ENCODE measurements at regions not wholly inside any gene's neighbourhood (a gene's known extent, or its start where the extent isn't known, plus 50 kb on each side); places are given as distances from the start of the nearest gene placed in this dataset.

GRCh38 chr2:52882974-52883373 is 884.6 kb upstream of the CHAC2 start:
- TF ChIP-seq EZH2 (IDR thresholded peaks at IDR 0.05; ENCODE audit: insufficient read depth, poor library complexity, severe bottlenecking) (no peak), EZH2phosphoT487 (IDR thresholded peaks at IDR 0.05; ENCODE audit: insufficient read depth, low read depth) (no peak)

Measured in GM23248 (cell line).